ENCODE measurements at regions not wholly inside any gene's neighbourhood (a gene's known extent, or its start where the extent isn't known, plus 50 kb on each side); places are given as distances from the start of the nearest gene placed in this dataset.
A peak's percentile ranks its signal among the peaks of the same experiment; 100 is the strongest.

DNA sequence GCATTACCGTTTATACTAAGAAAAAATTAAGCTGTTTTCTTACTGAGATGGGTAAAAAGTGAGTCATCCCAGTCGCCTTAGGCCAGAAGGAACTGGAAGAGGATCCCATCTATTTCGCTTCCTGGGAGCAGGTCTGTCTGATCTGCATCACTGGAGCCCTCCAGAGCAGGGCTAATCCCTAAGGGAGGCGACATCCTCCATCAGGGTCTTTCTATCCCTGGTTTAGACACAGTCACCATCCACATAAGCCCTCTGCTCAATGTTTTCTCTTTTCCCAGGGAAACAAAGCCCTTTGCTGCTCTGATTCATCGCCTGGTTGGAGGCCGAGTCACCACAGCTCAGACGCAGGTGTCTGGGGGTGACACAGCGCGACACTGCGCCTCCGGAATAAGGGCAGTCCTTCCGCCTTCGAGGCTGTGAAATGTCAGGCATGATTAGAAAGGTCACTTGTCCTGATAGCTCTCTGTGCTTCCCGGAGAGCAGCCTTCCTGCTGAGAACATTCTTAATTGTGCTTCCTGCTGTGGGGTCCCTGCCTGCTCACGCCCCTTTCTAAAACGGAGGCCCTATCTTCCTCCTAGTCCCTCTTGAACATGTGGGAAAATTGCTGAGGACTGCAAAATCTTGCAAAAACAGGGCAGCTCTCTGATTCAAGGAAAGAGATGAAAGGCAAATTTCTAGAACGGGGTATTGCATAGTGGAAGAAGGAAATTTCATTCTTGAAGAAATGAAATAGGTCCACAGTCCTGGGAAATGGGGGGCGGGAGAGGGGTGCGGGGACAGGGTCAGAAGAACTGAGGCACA is 56.3 kb downstream of the MARCHF4 start:
- peak; percentile 91 for TF ChIP-seq ZIC2 (tag by site-specific recombination; IDR thresholded peaks at IDR 0.05)
- no peak for TF ChIP-seq ZNF514 (tag by site-specific recombination; IDR thresholded peaks at IDR 0.05)
- peak; percentile 83; the same call in 1 of the 2 replicates for TF ChIP-seq TRIM28 (IDR thresholded peaks at IDR 0.05; ENCODE audit: borderline replicate concordance, low read length)
- Histone ChIP-seq H3K9me3 (ENCODE audit: control insufficient read depth, insufficient read depth, low read depth, low read length) (no peaks in the 10 kb centered on the region), H3K4me3 (ENCODE audit: low read depth, low read length) (no peak overlapping the region), H3K4me1 (ENCODE audit: control insufficient read depth, insufficient read depth, low read length) (0 out of 2 replicates have a peak, but pooled peaks cover 5% of the 10 kb centered on the region), H3K36me3 (ENCODE audit: control insufficient read depth in 2 of 2, insufficient read depth in 1 of 2, low read length in 2 of 2) (no peaks in the 10 kb centered on the region), H3K27ac (ENCODE audit: extremely low read depth, low read depth, low read length) (no peak overlapping the region)
- ChIA-PET POLR2A (interaction anchor here (1.1 kb wide), 1 partner anchor 183 kb away, joined by 3 read pairs; the partner anchor contains the start of gene RPL37A), CTCF (interaction anchor here (0.6 to 1.4 kb wide), 2 partner anchors 10 to 32 kb away, joined by 3 to 7 read pairs; no protein-coding TSS in a partner anchor)

DNA sequence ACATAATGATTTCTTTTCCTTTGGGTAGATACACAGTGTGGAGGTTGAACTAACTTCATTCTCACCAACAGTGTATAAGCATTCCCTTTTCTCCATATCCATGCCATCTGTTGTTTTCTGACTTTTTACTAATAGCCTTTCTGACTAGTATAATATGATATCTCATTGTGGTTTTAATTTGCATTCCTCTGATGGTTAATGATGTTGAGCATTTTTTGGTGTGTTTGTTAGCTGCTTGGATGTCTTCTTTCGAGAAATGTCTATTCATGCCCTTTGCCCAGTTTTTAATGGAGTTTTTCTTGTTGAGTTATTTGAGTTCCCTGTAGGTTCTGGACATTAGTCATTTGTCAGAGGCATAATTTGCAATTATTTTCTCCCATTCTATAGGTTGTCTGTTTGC is 59.8 kb downstream of the MARCHF4 start:
- Histone ChIP-seq H3K36me3 (ENCODE audit: control insufficient read depth in 2 of 2, insufficient read depth in 1 of 2, low read length in 2 of 2) (no peaks in the 10 kb centered on the region), H3K27ac (ENCODE audit: extremely low read depth, low read depth, low read length) (no peak overlapping the region), H3K9me3 (ENCODE audit: control insufficient read depth, insufficient read depth, low read depth, low read length) (no peaks in the 10 kb centered on the region), H3K4me1 (ENCODE audit: control insufficient read depth, insufficient read depth, low read length) (peaks cover 12% of the 10 kb centered on the region; the same call in 1 of the 2 replicates), H3K4me3 (ENCODE audit: low read depth, low read length) (no peak overlapping the region)
- no peak for TF ChIP-seq ZNF571 (tag by site-specific recombination; IDR thresholded peaks at IDR 0.05)
- TF ChIP-seq ZNF248 (tag by site-specific recombination; IDR thresholded peaks at IDR 0.05), result no peak
- no peak for TF ChIP-seq ZNF350 (tag by site-specific recombination; IDR thresholded peaks at IDR 0.05)
- no peak for TF ChIP-seq ZNF610 (tag by site-specific recombination; IDR thresholded peaks at IDR 0.05; ENCODE audit: borderline replicate concordance)
- no peak for TF ChIP-seq ZNF24 (tag by site-specific recombination; IDR thresholded peaks at IDR 0.05)
- TF ChIP-seq ZNF837 (tag by site-specific recombination; IDR thresholded peaks at IDR 0.05), result no peak
- no peak for TF ChIP-seq ZNF404 (tag by site-specific recombination; IDR thresholded peaks at IDR 0.05)
- TF ChIP-seq ZNF626 (tag by site-specific recombination; IDR thresholded peaks at IDR 0.05), result no peak
- TF ChIP-seq, protein P1, sequence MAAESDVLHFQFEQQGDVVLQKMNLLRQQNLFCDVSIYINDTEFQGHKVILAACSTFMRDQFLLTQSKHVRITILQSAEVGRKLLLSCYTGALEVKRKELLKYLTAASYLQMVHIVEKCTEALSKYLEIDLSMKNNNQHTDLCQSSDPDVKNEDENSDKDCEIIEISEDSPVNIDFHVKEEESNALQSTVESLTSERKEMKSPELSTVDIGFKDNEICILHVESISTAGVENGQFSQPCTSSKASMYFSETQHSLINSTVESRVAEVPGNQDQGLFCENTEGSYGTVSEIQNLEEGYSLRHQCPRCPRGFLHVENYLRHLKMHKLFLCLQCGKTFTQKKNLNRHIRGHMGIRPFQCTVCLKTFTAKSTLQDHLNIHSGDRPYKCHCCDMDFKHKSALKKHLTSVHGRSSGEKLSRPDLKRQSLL (tag by site-specific recombination; IDR thresholded peaks at IDR 0.05), result no peak
- no peak for TF ChIP-seq ZNF16 (tag by site-specific recombination; IDR thresholded peaks at IDR 0.05; ENCODE audit: low read depth)
- TF ChIP-seq ZNF335 (tag by site-specific recombination; conservative IDR thresholded peaks at IDR 0.05), result no peak
- no peak for TF ChIP-seq ZNF10 (tag by site-specific recombination; IDR thresholded peaks at IDR 0.05)
- TF ChIP-seq SP3 (tag by site-specific recombination; IDR thresholded peaks at IDR 0.05), result no peak
- no peak for TF ChIP-seq OVOL3 (tag by site-specific recombination; IDR thresholded peaks at IDR 0.05)
- TF ChIP-seq, protein P2, sequence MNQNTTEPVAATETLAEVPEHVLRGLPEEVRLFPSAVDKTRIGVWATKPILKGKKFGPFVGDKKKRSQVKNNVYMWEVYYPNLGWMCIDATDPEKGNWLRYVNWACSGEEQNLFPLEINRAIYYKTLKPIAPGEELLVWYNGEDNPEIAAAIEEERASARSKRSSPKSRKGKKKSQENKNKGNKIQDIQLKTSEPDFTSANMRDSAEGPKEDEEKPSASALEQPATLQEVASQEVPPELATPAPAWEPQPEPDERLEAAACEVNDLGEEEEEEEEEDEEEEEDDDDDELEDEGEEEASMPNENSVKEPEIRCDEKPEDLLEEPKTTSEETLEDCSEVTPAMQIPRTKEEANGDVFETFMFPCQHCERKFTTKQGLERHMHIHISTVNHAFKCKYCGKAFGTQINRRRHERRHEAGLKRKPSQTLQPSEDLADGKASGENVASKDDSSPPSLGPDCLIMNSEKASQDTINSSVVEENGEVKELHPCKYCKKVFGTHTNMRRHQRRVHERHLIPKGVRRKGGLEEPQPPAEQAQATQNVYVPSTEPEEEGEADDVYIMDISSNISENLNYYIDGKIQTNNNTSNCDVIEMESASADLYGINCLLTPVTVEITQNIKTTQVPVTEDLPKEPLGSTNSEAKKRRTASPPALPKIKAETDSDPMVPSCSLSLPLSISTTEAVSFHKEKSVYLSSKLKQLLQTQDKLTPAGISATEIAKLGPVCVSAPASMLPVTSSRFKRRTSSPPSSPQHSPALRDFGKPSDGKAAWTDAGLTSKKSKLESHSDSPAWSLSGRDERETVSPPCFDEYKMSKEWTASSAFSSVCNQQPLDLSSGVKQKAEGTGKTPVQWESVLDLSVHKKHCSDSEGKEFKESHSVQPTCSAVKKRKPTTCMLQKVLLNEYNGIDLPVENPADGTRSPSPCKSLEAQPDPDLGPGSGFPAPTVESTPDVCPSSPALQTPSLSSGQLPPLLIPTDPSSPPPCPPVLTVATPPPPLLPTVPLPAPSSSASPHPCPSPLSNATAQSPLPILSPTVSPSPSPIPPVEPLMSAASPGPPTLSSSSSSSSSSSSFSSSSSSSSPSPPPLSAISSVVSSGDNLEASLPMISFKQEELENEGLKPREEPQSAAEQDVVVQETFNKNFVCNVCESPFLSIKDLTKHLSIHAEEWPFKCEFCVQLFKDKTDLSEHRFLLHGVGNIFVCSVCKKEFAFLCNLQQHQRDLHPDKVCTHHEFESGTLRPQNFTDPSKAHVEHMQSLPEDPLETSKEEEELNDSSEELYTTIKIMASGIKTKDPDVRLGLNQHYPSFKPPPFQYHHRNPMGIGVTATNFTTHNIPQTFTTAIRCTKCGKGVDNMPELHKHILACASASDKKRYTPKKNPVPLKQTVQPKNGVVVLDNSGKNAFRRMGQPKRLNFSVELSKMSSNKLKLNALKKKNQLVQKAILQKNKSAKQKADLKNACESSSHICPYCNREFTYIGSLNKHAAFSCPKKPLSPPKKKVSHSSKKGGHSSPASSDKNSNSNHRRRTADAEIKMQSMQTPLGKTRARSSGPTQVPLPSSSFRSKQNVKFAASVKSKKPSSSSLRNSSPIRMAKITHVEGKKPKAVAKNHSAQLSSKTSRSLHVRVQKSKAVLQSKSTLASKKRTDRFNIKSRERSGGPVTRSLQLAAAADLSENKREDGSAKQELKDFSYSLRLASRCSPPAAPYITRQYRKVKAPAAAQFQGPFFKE (tag by site-specific recombination; IDR thresholded peaks at IDR 0.05; ENCODE audit: borderline replicate concordance), result no peak
- ChIA-PET CTCF (no interaction called here), POLR2A (no interaction called here)
